Fibroblast of mammary gland (primary cell): ENCODE measurements at regions not wholly inside any gene's neighbourhood (a gene's known extent, or its start where the extent isn't known, plus 50 kb on each side); places are given as distances from the start of the nearest gene placed in this dataset.

Experiments
- DNase-seq: peaks from one replicate; pipeline ENCODE4 v3.0.0-alpha.2; 2010; ENCODE audit warnings: low read depth
- H3K4me3 ChIP-seq: 2 replicates; pipeline ENCODE4 v1.5.1; 2011; ENCODE audit warnings: low read depth, mild to moderate bottlenecking, low read length, moderate library complexity; ENCODE audit not compliant: control insufficient read depth
- CTCF ChIP-seq: conservative IDR thresholded peaks from 2 replicates; pipeline ENCODE4 v1.5.1; 2011; ENCODE audit warnings: low read depth, low read length, inconsistent platforms; ENCODE audit not compliant: control insufficient read depth, insufficient read depth

- DNase-seq = no peak
- H3K4me3 ChIP-seq = no peak overlapping the region
- TF ChIP-seq CTCF = no peak
These were observed 309.1 kb upstream of the GRIN3A start for GRCh38 chr9:102047549-102047948.

- DNase-seq = no peak
- no peak overlapping the region for H3K4me3 ChIP-seq
- no peak for TF ChIP-seq CTCF
These were observed 305.7 kb upstream of the GRIN3A start for GRCh38 chr9:102044133-102044532.

- no peak for TF ChIP-seq CTCF
- no peak overlapping the region for H3K4me3 ChIP-seq
These were observed 299.6 kb upstream of the GRIN3A start for GRCh38 chr9:102038006-102038405.

GRCh38 chr9:102035929-102036328 is 297.5 kb upstream of the GRIN3A start:
- H3K4me3 ChIP-seq = no peak overlapping the region
- no peak for TF ChIP-seq CTCF
- DNase-seq = peak; percentile 1

More at GRCh38 chr9:102038006-102038405, 299.6 kb upstream of the GRIN3A start:
- DNase-seq = no peak

GRCh38 chr9:102032614-102033013 is 294.2 kb upstream of the GRIN3A start:
- no peak for DNase-seq
- TF ChIP-seq CTCF = no peak

GRCh38 chr9:102000956-102001355 is 262.5 kb upstream of the GRIN3A start:
- no peak for TF ChIP-seq CTCF
- DNase-seq = peak; percentile 0
- H3K4me3 ChIP-seq = no peak overlapping the region

More at GRCh38 chr9:102032614-102033013, 294.2 kb upstream of the GRIN3A start:
- H3K4me3 ChIP-seq = no peak overlapping the region

- TF ChIP-seq CTCF = no peak
- H3K4me3 ChIP-seq = no peak overlapping the region
- DNase-seq = no peak
These were observed 261.0 kb upstream of the GRIN3A start for GRCh38 chr9:101999441-101999840.
